Adipocyte (in vitro differentiated cells): ENCODE measurements at regions not wholly inside any gene's neighbourhood (a gene's known extent, or its start where the extent isn't known, plus 50 kb on each side); places are given as distances from the start of the nearest gene placed in this dataset.

Source experiments
- DNase-seq: peaks from one replicate; pipeline ENCODE4 v3.0.0-alpha.2; 2015; ENCODE audit warnings: low read depth
- H3K27me3 ChIP-seq: replicated peaks from 2 replicates; pipeline ENCODE4 v1.7.0; 2013; ENCODE audit warnings: mild to moderate bottlenecking, low read length, moderate library complexity; ENCODE audit not compliant: control insufficient read depth, insufficient read depth
- H3K36me3 ChIP-seq: 2 replicates; pipeline ENCODE4 v1.7.0; 2013; ENCODE audit warnings: low read length, mild to moderate bottlenecking, moderate library complexity; ENCODE audit not compliant: control insufficient read depth, insufficient read depth, severe bottlenecking
- H3K4me1 ChIP-seq: 2 replicates; pipeline ENCODE4 v1.7.0; 2013; ENCODE audit warnings: mild to moderate bottlenecking, low read length, moderate library complexity; ENCODE audit not compliant: control insufficient read depth, insufficient read depth
- H3K4me3 ChIP-seq: 2 replicates; pipeline ENCODE4 v1.7.0; 2013; ENCODE audit warnings: mild to moderate bottlenecking, low read length, moderate library complexity
- H3K9ac ChIP-seq: 2 replicates; pipeline ENCODE4 v1.7.0; 2013; ENCODE audit warnings: mild to moderate bottlenecking, low read length, moderate library complexity
- H3K9me3 ChIP-seq: 2 replicates; pipeline ENCODE4 v1.7.0; 2013; ENCODE audit warnings: mild to moderate bottlenecking, low read length, moderate library complexity; ENCODE audit not compliant: control insufficient read depth

GRCh38 chr2:173472112-173472511 lies 117.4 kb downstream of the CDCA7 start:
- Histone ChIP-seq H3K9ac (no peak overlapping the region), H3K4me3 (no peak overlapping the region), H3K9me3 (peaks cover 6% of the 10 kb centered on the region), H3K36me3 (no peaks in the 10 kb centered on the region), H3K4me1 (no peaks in the 10 kb centered on the region), H3K27me3 (peaks cover 22% of the 10 kb centered on the region)
- no peak for DNase-seq

- Histone ChIP-seq H3K9ac (no peak overlapping the region), H3K4me3 (no peak overlapping the region), H3K27me3 (no peaks in the 10 kb centered on the region), H3K9me3 (no peaks in the 10 kb centered on the region), H3K36me3 (no peaks in the 10 kb centered on the region), H3K4me1 (no peaks in the 10 kb centered on the region)
- DNase-seq: no peak
Observed at GRCh38 chr2:173483137-173483536, 128.5 kb downstream of the CDCA7 start.

DNA sequence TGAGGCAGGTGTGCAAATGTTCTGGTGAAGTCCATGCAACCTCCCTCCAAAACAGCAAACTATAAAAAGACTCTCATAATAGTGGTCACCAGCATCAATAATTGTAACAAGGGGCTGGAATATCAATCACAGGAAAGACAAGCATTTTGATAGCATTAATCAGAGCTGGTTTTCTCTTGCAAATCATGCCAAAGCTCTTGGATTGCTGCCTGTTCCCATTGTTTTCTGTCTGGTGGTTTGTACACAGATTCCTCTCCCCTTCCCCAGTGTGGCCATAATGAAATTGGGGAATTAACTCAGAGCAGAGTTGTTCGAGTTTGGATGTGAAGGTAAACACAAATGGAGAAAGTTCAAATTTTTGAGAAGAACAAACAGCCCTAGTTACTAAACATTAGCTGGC lies 134.2 kb downstream of the CDCA7 start:
- Histone ChIP-seq H3K4me3 (no peak overlapping the region), H3K27me3 (no peaks in the 10 kb centered on the region), H3K9me3 (no peaks in the 10 kb centered on the region), H3K36me3 (no peaks in the 10 kb centered on the region), H3K4me1 (no peaks in the 10 kb centered on the region), H3K9ac (no peak overlapping the region)
- DNase-seq: no peak

GRCh38 chr2:173491418-173491817 lies 136.7 kb downstream of the CDCA7 start:
- Histone ChIP-seq H3K9me3 (no peaks in the 10 kb centered on the region), H3K36me3 (no peaks in the 10 kb centered on the region), H3K9ac (no peak overlapping the region), H3K27me3 (no peaks in the 10 kb centered on the region), H3K4me3 (no peak overlapping the region), H3K4me1 (no peaks in the 10 kb centered on the region)
- no peak for DNase-seq

DNA sequence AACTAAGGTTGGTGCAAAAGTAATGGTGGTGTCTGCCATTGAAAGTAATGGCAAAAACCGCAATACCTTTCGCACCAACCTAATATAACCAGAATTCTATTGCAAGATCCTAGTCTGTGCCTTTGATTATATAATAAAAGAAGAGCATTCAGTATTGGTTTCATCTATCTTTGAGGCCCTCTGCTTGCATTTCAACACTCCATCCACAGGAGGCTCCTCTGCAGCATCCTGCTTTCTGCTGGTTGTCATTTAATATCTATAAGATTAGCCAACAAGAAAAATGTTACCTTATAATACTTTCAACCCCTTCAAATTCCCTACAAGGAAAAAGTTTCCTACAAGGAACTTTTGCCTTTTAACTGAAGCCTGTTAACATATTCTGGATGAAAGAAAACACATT lies 139.2 kb downstream of the CDCA7 start:
- Histone ChIP-seq H3K9ac (no peak overlapping the region), H3K27me3 (no peaks in the 10 kb centered on the region), H3K4me1 (no peaks in the 10 kb centered on the region), H3K4me3 (no peak overlapping the region), H3K36me3 (no peaks in the 10 kb centered on the region), H3K9me3 (no peaks in the 10 kb centered on the region)
- no peak for DNase-seq

DNA sequence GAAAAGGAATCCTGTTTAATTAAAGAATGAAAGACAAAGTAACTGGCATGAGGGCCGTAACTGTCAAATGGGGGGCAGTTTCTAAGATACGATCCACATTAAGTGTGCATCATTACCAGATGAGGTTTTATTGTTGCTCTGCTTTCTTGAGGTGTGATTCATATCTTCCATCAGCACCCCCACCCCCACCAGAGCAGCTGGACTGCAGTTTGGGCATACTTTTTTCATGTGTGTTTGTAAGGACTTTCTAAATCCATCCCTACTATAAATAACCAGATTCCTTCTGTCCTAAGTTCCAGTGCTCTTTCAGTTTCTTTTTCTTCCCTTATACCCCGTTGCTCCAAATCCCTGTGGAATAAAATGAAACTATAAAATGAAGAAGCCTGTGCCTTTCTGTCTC lies 142.1 kb downstream of the CDCA7 start:
- Histone ChIP-seq H3K27me3 (no peaks in the 10 kb centered on the region), H3K9ac (no peak overlapping the region), H3K9me3 (peaks cover 11% of the 10 kb centered on the region), H3K4me1 (no peaks in the 10 kb centered on the region), H3K36me3 (no peaks in the 10 kb centered on the region), H3K4me3 (peak overlapping the region; percentile 26)
- peak; percentile 40 for DNase-seq

GRCh38 chr2:173500953-173501352 lies 146.3 kb downstream of the CDCA7 start:
- H3K9me3 ChIP-seq: peaks cover 26% of the 10 kb centered on the region
- H3K36me3 ChIP-seq: no peaks in the 10 kb centered on the region
- DNase-seq: no peak
- H3K27me3 ChIP-seq: peaks cover 7% of the 10 kb centered on the region
- H3K4me3 ChIP-seq: no peak overlapping the region
- H3K9ac ChIP-seq: no peak overlapping the region
- no peaks in the 10 kb centered on the region for H3K4me1 ChIP-seq

- Histone ChIP-seq H3K36me3 (no peaks in the 10 kb centered on the region), H3K9me3 (peaks cover 26% of the 10 kb centered on the region), H3K4me3 (no peak overlapping the region), H3K4me1 (no peaks in the 10 kb centered on the region), H3K27me3 (peaks cover 10% of the 10 kb centered on the region), H3K9ac (no peak overlapping the region)
- no peak for DNase-seq
Observed at GRCh38 chr2:173502296-173502695, 147.6 kb downstream of the CDCA7 start.

- H3K9ac ChIP-seq: no peak overlapping the region
- no peak for DNase-seq
- no peaks in the 10 kb centered on the region for H3K36me3 ChIP-seq
- H3K27me3 ChIP-seq: peaks cover 5% of the 10 kb centered on the region
- H3K4me3 ChIP-seq: no peak overlapping the region
- no peaks in the 10 kb centered on the region for H3K4me1 ChIP-seq
- no peaks in the 10 kb centered on the region for H3K9me3 ChIP-seq
Observed at GRCh38 chr2:173511357-173511756, 156.7 kb downstream of the CDCA7 start.

DNA sequence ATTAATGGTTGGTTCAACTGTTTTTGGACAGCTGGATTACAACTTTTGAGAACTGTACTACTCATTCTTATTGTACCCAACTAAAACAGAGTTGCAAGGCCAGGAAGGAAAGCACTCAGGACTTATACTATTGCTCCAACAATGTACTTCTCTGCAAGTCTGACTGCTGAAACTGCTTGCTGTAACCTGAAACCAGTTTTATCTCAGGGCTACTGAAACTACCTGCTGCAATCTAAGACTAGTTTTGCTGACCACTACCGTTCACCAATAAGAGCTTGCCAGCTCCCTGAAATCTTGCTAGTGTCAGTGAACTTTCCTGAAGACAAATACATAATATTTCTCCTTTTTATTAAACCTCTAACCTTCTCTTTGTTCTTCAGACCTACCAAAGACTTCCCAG lies 157.3 kb downstream of the CDCA7 start:
- H3K9ac ChIP-seq: no peak overlapping the region
- H3K9me3 ChIP-seq: peaks cover 2% of the 10 kb centered on the region
- H3K27me3 ChIP-seq: peaks cover 5% of the 10 kb centered on the region
- no peaks in the 10 kb centered on the region for H3K36me3 ChIP-seq
- H3K4me1 ChIP-seq: no peaks in the 10 kb centered on the region
- no peak overlapping the region for H3K4me3 ChIP-seq
- DNase-seq: no peak

DNA sequence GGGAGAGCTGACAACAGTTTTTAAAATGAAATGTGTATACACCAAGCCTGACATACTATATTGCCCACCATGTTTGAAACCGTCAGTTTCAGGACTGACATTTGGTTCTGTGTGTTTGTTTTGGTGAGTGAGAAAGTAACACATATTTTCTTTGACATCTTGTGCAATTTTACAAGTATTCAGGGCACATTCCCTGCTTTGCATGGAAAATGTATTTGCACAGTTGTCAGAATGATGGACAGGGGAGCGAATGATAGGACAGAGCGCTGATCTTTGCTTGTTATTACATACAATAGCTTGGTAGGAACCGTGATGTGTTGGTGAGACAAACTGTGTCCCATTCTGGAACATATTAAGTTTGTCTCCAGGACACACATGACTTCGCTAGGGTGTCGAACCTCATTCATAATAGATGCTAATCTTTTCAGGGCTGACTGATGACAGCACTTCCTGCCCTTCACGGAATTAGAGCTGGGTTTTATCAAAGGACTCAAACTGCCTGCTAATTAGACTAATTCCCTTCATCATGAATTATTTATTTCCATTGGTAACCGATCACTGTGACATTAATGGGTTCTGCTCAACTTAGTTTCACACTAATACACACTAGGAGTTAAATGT lies 158.5 kb downstream of the CDCA7 start:
- Histone ChIP-seq H3K4me3 (no peak overlapping the region), H3K9me3 (peaks cover 2% of the 10 kb centered on the region), H3K36me3 (no peaks in the 10 kb centered on the region), H3K4me1 (no peaks in the 10 kb centered on the region), H3K9ac (no peak overlapping the region), H3K27me3 (peaks cover 5% of the 10 kb centered on the region)
- no peak for DNase-seq

DNA sequence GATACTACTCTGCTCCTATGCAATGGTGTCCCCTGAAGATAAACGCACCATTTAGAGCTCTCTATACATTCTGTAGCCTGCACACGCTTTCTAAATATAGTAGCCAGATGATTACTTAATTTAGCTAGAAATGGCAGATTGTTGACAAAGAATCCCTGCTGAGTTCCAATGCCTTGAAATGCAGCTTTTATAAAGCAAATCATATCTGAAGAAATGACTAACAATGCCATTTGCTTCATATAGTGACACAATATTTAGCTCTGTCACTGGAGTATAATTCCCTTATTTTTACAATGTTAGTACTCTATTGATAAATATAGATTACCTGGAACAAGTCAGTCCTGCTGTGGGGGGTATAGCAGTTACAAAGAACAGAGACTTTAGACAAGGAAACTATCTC lies 166.2 kb downstream of the CDCA7 start:
- Histone ChIP-seq H3K27me3 (peaks cover 5% of the 10 kb centered on the region), H3K4me1 (peaks cover 3% of the 10 kb centered on the region), H3K9ac (no peak overlapping the region), H3K36me3 (no peaks in the 10 kb centered on the region), H3K9me3 (peaks cover 5% of the 10 kb centered on the region), H3K4me3 (no peak overlapping the region)
- no peak for DNase-seq
